Lower leg skin (tissue), 3 donors: ENCODE measurements at regions not wholly inside any gene's neighbourhood (a gene's known extent, or its start where the extent isn't known, plus 50 kb on each side); places are given as distances from the start of the nearest gene placed in this dataset.

Source experiments
- POLR2A ChIP-seq, 2 donors: fragments of 450-650 bp; IDR thresholded peaks; one replicate each; pipeline ENCODE4 v1.6.1; 2016 to 2017; ENCODE audit warnings: antibody characterized with exemption in 2 of 2, mild to moderate bottlenecking in 1 of 2, moderate library complexity in 1 of 2
- TF ChIP-seq, protein P1 (sequence below), 3 donors: fragments of 450-650 bp; IDR thresholded peaks; one replicate each; pipeline ENCODE4 v1.5.1; 2016; ENCODE audit warnings: antibody characterized with exemption in 3 of 3, mild to moderate bottlenecking in 3 of 3, moderate library complexity in 2 of 3

DNA sequence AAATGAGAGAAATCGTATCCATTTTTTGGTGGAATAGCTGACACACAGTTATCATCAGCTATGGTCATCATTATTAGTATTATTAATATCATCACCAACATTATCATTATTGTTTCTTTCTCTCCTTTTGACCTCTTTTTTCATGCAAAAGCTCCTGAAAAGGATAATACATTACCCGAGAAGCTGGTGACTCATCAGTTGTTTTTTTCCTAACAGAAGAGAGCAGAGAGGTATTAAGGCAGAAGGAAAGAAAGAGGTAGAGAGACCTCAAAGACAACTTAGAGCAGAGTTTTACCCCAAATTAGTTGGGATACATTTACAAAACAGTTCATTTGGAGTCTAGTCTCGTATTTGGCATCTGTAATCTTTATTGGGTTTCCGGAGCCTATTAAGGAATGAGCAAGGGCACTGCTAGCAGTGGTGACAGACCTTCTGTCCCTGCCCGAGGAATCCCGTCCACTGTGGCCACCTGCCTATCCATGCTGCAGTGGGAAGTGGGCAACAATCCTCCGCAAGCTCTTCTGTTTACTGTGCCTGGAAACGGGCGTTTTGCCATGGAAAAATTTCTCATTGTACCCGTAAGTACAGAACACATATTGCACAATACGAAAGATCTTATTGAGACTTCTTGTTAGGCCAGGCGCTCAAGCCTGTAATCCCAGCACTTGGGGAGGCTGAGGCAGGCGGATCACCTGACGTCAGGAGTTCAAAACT, 170.0 kb upstream of the MKLN1 start:
- TF ChIP-seq, protein P1, sequence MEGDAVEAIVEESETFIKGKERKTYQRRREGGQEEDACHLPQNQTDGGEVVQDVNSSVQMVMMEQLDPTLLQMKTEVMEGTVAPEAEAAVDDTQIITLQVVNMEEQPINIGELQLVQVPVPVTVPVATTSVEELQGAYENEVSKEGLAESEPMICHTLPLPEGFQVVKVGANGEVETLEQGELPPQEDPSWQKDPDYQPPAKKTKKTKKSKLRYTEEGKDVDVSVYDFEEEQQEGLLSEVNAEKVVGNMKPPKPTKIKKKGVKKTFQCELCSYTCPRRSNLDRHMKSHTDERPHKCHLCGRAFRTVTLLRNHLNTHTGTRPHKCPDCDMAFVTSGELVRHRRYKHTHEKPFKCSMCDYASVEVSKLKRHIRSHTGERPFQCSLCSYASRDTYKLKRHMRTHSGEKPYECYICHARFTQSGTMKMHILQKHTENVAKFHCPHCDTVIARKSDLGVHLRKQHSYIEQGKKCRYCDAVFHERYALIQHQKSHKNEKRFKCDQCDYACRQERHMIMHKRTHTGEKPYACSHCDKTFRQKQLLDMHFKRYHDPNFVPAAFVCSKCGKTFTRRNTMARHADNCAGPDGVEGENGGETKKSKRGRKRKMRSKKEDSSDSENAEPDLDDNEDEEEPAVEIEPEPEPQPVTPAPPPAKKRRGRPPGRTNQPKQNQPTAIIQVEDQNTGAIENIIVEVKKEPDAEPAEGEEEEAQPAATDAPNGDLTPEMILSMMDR (IDR thresholded peaks at IDR 0.05) = no peak
- no peak for TF ChIP-seq POLR2A (IDR thresholded peaks at IDR 0.05)
